A172 (cell line): ENCODE measurements at regions not wholly inside any gene's neighbourhood (a gene's known extent, or its start where the extent isn't known, plus 50 kb on each side); places are given as distances from the start of the nearest gene placed in this dataset.

ENCODE experiments used
- DNase-seq: peaks from one replicate; pipeline ENCODE4 v3.0.0-alpha.2; 2015; ENCODE audit warnings: low spot score

GRCh38 chr6:113741651-113742050, 115.5 kb upstream of the MARCKS start:
- no peak for DNase-seq

- DNase-seq = no peak
These were observed 114.8 kb upstream of the MARCKS start for GRCh38 chr6:113742342-113742741.

GRCh38 chr6:113744861-113745260, 112.3 kb upstream of the MARCKS start:
- no peak for DNase-seq

GRCh38 chr6:113750151-113750855, 106.8 kb upstream of the MARCKS start:
- no peak for DNase-seq

GRCh38 chr6:113754291-113754690, 102.9 kb upstream of the MARCKS start:
- no peak for DNase-seq

GRCh38 chr6:113755449-113756289, 101.5 kb upstream of the MARCKS start:
- DNase-seq = no peak

GRCh38 chr6:113756290-113756665, 100.9 kb upstream of the MARCKS start:
- no peak for DNase-seq

- DNase-seq = no peak
These were observed 98.9 kb upstream of the MARCKS start for GRCh38 chr6:113758214-113758613.

- no peak for DNase-seq
These were observed 98.1 kb upstream of the MARCKS start for GRCh38 chr6:113758826-113759574.

GRCh38 chr6:113762641-113763040, 94.5 kb upstream of the MARCKS start:
- DNase-seq = no peak

GRCh38 chr6:113763311-113763766, 93.8 kb upstream of the MARCKS start:
- no peak for DNase-seq

- peak; percentile 70 for DNase-seq
These were observed 93.3 kb upstream of the MARCKS start for GRCh38 chr6:113763876-113764275.

GRCh38 chr6:113765909-113766308, 91.2 kb upstream of the MARCKS start:
- DNase-seq = no peak

GRCh38 chr6:113767985-113768384, 89.2 kb upstream of the MARCKS start:
- no peak for DNase-seq

- no peak for DNase-seq
These were observed 84.2 kb upstream of the MARCKS start for GRCh38 chr6:113772961-113773360.

- DNase-seq = no peak
These were observed 82.9 kb upstream of the MARCKS start for GRCh38 chr6:113774127-113774825.

- no peak for DNase-seq
These were observed 80.1 kb upstream of the MARCKS start for GRCh38 chr6:113776998-113777397.

GRCh38 chr6:113777601-113778000, 79.5 kb upstream of the MARCKS start:
- no peak for DNase-seq

GRCh38 chr6:113779656-113780055, 77.5 kb upstream of the MARCKS start:
- no peak for DNase-seq

- peak; percentile 25 for DNase-seq
These were observed 74.5 kb upstream of the MARCKS start for GRCh38 chr6:113782636-113783035.

GRCh38 chr6:113786168-113786567, 71.0 kb upstream of the MARCKS start:
- no peak for DNase-seq

- no peak for DNase-seq
These were observed 68.6 kb upstream of the MARCKS start for GRCh38 chr6:113788586-113788985.
